Fibroblast of lung (primary cell): ENCODE measurements at regions not wholly inside any gene's neighbourhood (a gene's known extent, or its start where the extent isn't known, plus 50 kb on each side); places are given as distances from the start of the nearest gene placed in this dataset.
A peak's percentile ranks its signal among the peaks of the same experiment; 100 is the strongest.

Experiments
- DNase-seq, 2 donors: peaks; one replicate each; pipeline versions ENCODE4 v3.0.0 to v3.0.0-alpha.2; 2010; ENCODE audit warnings: low read depth in 2 of 2
- H2AFZ ChIP-seq: 2 replicates; pipeline ENCODE4 v1.5.1; 2012; ENCODE audit warnings: low read length, control low read depth, inconsistent platforms
- H3K27ac ChIP-seq: 2 replicates; pipeline ENCODE4 v1.5.1; 2011; ENCODE audit warnings: low read length, control low read depth; ENCODE audit not compliant: insufficient read depth
- H3K27me3 ChIP-seq: 2 replicates; pipeline ENCODE4 v1.5.1; 2011; ENCODE audit warnings: mild to moderate bottlenecking, low read length; ENCODE audit not compliant: control insufficient read depth, insufficient read depth
- H3K36me3 ChIP-seq: 2 replicates; pipeline ENCODE4 v1.5.1; 2011; ENCODE audit warnings: low read length; ENCODE audit not compliant: control insufficient read depth, insufficient read depth
- H3K4me1 ChIP-seq: 2 replicates; pipeline ENCODE4 v1.5.1; 2011; ENCODE audit warnings: low read length; ENCODE audit not compliant: control insufficient read depth, insufficient read depth; ENCODE audit errors: extremely low read depth
- H3K4me2 ChIP-seq: 2 replicates; pipeline ENCODE4 v1.5.1; 2011; ENCODE audit warnings: low read length, control low read depth; ENCODE audit not compliant: insufficient read depth; ENCODE audit errors: extremely low read depth
- H3K4me3 ChIP-seq, 4 experiments: fragments of 200-600 bp in 1 of 4; sonication (generic) in 1 of 4; replicated peaks in 1 of 4; 2 replicates each; pipeline ENCODE4 v1.5.1; 2011 to 2016; ENCODE audit warnings: low read length in 4 of 4, low read depth in 3 of 4, mild to moderate bottlenecking in 3 of 4, control low read depth in 2 of 4, inconsistent platforms in 1 of 4, mixed read lengths in 1 of 4; ENCODE audit not compliant: insufficient read depth in 1 of 4; ENCODE audit errors: control extremely low read depth in 1 of 4
- H3K79me2 ChIP-seq: 2 replicates; pipeline ENCODE4 v1.5.1; 2012; ENCODE audit warnings: mild to moderate bottlenecking, low read length, inconsistent platforms; ENCODE audit not compliant: control insufficient read depth, insufficient read depth
- H3K9ac ChIP-seq: 2 replicates; pipeline ENCODE4 v1.5.1; 2011; ENCODE audit warnings: mild to moderate bottlenecking, low read length, control low read depth; ENCODE audit not compliant: insufficient read depth
- H3K9me3 ChIP-seq: 2 replicates; pipeline ENCODE4 v1.5.1; 2012; ENCODE audit warnings: low read depth, low read length; ENCODE audit not compliant: control insufficient read depth, insufficient read depth
- H4K20me1 ChIP-seq: 2 replicates; pipeline ENCODE4 v1.5.1; 2011; ENCODE audit warnings: low read length; ENCODE audit not compliant: control insufficient read depth, insufficient read depth; ENCODE audit errors: extremely low read depth
- EZH2 ChIP-seq: IDR thresholded peaks from 2 replicates; pipeline ENCODE4 v1.5.1; 2012; ENCODE audit warnings: low read length, control low read depth, mild to moderate bottlenecking; ENCODE audit errors: missing control alignments
- TF ChIP-seq, protein P1 (sequence below), 2 donors: IDR thresholded peaks in 1 of 2; conservative IDR thresholded peaks in 1 of 2; 1 replicate in 1 of 2; 2 replicates in 1 of 2; pipeline ENCODE4 v1.5.1; 2011 to 2012; ENCODE audit warnings: low read length in 2 of 2, control low read depth in 1 of 2, inconsistent platforms in 1 of 2, low read depth in 1 of 2, mild to moderate bottlenecking in 1 of 2

DNA sequence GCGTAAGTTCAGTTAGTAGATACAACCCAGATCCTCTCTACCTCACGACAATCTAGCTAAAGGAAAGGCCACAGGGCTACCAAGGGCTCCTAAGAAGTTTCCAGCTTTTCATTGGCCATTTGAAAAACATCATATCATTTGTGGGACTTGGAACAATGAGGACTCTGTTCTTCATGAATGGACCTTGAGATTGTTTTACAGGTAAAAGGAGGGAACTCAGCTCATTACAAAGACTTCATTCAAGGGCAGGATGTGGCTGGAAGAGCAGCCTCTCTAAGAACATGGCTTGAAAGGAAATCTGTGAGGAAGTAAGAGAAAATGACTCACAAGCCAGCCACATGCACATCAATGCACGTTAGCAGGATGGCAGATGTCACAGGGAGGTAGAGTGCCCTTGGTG lies 105.9 kb upstream of the SLC7A11 start:
- TF ChIP-seq, protein P1, sequence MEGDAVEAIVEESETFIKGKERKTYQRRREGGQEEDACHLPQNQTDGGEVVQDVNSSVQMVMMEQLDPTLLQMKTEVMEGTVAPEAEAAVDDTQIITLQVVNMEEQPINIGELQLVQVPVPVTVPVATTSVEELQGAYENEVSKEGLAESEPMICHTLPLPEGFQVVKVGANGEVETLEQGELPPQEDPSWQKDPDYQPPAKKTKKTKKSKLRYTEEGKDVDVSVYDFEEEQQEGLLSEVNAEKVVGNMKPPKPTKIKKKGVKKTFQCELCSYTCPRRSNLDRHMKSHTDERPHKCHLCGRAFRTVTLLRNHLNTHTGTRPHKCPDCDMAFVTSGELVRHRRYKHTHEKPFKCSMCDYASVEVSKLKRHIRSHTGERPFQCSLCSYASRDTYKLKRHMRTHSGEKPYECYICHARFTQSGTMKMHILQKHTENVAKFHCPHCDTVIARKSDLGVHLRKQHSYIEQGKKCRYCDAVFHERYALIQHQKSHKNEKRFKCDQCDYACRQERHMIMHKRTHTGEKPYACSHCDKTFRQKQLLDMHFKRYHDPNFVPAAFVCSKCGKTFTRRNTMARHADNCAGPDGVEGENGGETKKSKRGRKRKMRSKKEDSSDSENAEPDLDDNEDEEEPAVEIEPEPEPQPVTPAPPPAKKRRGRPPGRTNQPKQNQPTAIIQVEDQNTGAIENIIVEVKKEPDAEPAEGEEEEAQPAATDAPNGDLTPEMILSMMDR (conservative IDR thresholded peaks at IDR 0.05 in 1 of 2, IDR thresholded peaks at IDR 0.05 in 1 of 2; ENCODE audit: low read depth in 1 of 2, low read length in 2 of 2) = no peak
- H3K4me2 ChIP-seq = no peak overlapping the region
- no peak overlapping the region for H3K27ac ChIP-seq
- no peaks in the 10 kb centered on the region for H3K79me2 ChIP-seq
- H3K4me3 ChIP-seq = no peak overlapping the region
- H3K9ac ChIP-seq = no peak overlapping the region
- no peaks in the 10 kb centered on the region for H3K9me3 ChIP-seq
- no peaks in the 10 kb centered on the region for H3K36me3 ChIP-seq
- no peak overlapping the region for H2AFZ ChIP-seq
- no peaks in the 10 kb centered on the region for H3K27me3 ChIP-seq
- no peaks in the 10 kb centered on the region for H3K4me1 ChIP-seq
- DNase-seq = peak in 1 of 2 donors; percentile 7
- H4K20me1 ChIP-seq = no peaks in the 10 kb centered on the region

DNA sequence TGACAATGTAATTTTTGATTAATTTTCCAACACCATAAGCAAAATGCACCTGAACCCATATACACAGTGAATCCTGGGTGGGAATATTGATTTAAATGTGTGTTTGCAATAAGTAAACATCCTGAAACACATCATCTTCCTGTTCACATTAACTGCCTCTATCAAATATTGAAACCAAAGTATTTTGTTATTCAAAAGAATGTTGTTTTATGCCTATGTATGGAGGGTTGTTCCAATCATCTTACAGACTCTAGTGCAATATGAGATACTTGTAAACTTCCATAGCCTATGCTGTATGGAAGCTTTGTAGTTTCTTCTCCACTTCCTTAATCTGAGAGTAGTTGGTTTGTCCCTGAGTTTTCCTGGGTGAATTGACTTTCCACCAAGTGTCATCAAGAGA lies 105.4 kb upstream of the SLC7A11 start:
- Histone ChIP-seq H3K4me3 (no peak overlapping the region), H4K20me1 (no peaks in the 10 kb centered on the region), H3K27ac (no peak overlapping the region), H3K36me3 (no peaks in the 10 kb centered on the region), H2AFZ (no peak overlapping the region), H3K9ac (no peak overlapping the region), H3K79me2 (no peaks in the 10 kb centered on the region), H3K27me3 (no peaks in the 10 kb centered on the region), H3K4me2 (no peak overlapping the region), H3K4me1 (no peaks in the 10 kb centered on the region), H3K9me3 (no peaks in the 10 kb centered on the region)
- no peak for DNase-seq
- TF ChIP-seq EZH2 = no peak
- TF ChIP-seq, protein P1 (conservative IDR thresholded peaks at IDR 0.05 in 1 of 2, IDR thresholded peaks at IDR 0.05 in 1 of 2; ENCODE audit: low read depth in 1 of 2, low read length in 2 of 2) = no peak

DNA sequence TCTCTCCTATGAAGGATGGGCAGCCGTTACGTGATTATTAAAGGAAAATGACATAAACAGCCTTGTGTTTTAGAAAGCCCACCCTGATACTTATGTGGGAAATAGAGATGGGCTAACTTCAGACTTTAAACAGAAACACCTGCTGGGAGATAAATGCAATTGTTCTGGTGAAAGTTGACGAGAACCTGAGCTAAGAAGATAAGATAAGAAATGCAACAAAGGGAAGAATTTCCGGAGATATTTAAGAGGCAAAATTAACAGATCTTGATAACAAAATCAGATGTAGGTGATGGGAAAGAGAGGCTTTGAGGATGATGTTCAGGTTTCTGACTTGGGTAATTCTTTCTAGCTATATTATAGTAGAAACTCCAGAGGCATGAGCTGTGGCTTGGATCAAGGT lies 102.7 kb upstream of the SLC7A11 start:
- H2AFZ ChIP-seq = no peak overlapping the region

More for the DNA sequence above, 102.7 kb upstream of the SLC7A11 start:
- no peak for TF ChIP-seq EZH2
- TF ChIP-seq, protein P1 (conservative IDR thresholded peaks at IDR 0.05 in 1 of 2, IDR thresholded peaks at IDR 0.05 in 1 of 2; ENCODE audit: low read depth in 1 of 2, low read length in 2 of 2) = no peak
- no peak overlapping the region for H3K4me2 ChIP-seq
- no peaks in the 10 kb centered on the region for H3K79me2 ChIP-seq
- H3K36me3 ChIP-seq = no peaks in the 10 kb centered on the region
- H3K9ac ChIP-seq = no peak overlapping the region
- H3K4me3 ChIP-seq = no peak overlapping the region
- H3K27ac ChIP-seq = no peak overlapping the region
- H3K9me3 ChIP-seq = no peaks in the 10 kb centered on the region
- no peaks in the 10 kb centered on the region for H3K27me3 ChIP-seq
- H4K20me1 ChIP-seq = no peaks in the 10 kb centered on the region
- no peak for DNase-seq
- H3K4me1 ChIP-seq = no peaks in the 10 kb centered on the region
